ENCODE measurements at regions not wholly inside any gene's neighbourhood (a gene's known extent, or its start where the extent isn't known, plus 50 kb on each side); places are given as distances from the start of the nearest gene placed in this dataset.

DNA sequence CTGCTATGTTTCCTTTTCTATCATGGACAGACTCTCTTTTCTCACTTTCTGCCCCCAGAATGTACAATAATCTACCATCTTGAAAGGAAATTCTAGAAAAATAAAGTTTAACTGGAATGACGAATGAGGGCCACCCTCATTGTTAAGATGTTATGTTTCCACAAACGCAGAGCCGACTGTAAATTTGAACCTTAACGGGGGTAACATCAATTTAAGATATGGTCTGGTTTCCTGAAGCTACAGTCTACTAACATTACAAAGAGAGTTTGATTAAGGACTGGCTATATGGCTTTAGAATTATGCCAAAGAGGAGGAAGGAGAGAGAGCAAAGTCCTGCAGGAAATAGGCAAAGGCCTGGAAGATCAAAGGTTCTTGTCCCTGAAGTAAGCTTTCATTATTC lies 227.2 kb downstream of the USP46 start:
- H3K9ac ChIP-seq (replicated peaks in 1 of 4; ENCODE audit: extremely low read depth in 1 of 4, low read depth in 3 of 4, low read length in 3 of 4) = no peak overlapping the region
- no peak overlapping the region for H2AK5ac ChIP-seq (ENCODE audit: low read depth, low read length)
- no peaks in the 10 kb centered on the region for H3K36me3 ChIP-seq (ENCODE audit: control insufficient read depth in 2 of 4, insufficient read depth in 4 of 4, low read length in 3 of 4)
- no peak overlapping the region for H2BK20ac ChIP-seq (ENCODE audit: low read length)
- no peaks in the 10 kb centered on the region for H3K4me1 ChIP-seq (replicated peaks in 1 of 4; ENCODE audit: control insufficient read depth in 3 of 4, insufficient read depth in 4 of 4, low read length in 3 of 4)
- no peak overlapping the region for H4K8ac ChIP-seq (ENCODE audit: extremely low read depth, insufficient read depth, low read length)
- no peak overlapping the region for H4K91ac ChIP-seq (replicated peaks; ENCODE audit: insufficient read length, low read length)
- no peaks in the 10 kb centered on the region for H3K79me2 ChIP-seq (ENCODE audit: control insufficient read depth in 1 of 2, insufficient read depth in 2 of 2, low read length in 2 of 2)
- H4K5ac ChIP-seq (ENCODE audit: insufficient read length, low read depth, low read length) = no peak overlapping the region
- H2BK15ac ChIP-seq (ENCODE audit: low read length) = no peak overlapping the region
- no peak overlapping the region for H3K23ac ChIP-seq (ENCODE audit: insufficient read length)
- no peak overlapping the region for H2BK12ac ChIP-seq (ENCODE audit: low read depth, low read length)
- ChIA-PET POLR2A (ENCODE audit: partially characterized antibody) (no interaction called here), CTCF (ENCODE audit: partially characterized antibody) (interaction anchor here (1.2 kb wide), 1 partner anchor 113 kb away, joined by 4 read pairs; no protein-coding TSS in a partner anchor)
- H2BK5ac ChIP-seq (ENCODE audit: low read depth, low read length) = no peak overlapping the region
- H3K4ac ChIP-seq (replicated peaks; ENCODE audit: insufficient read length, low read depth, low read length) = no peak overlapping the region
- WGBS, 2 experiments (ENCODE audit: extremely low coverage in 1 of 2, insufficient coverage in 1 of 2, insufficient read length in 1 of 2, insufficient replicate concordance in 2 of 2, low coverage in 1 of 2, low lambda C conversion rate in 2 of 2, missing lambda C conversion rate in 1 of 2) = 86% methylated on average over 4 of the region's 4 CpGs; no CpG with 5 or more reads in 1 of the 2 experiments
- H3K56ac ChIP-seq (replicated peaks; ENCODE audit: insufficient read length, low read depth, low read length) = no peak overlapping the region
- H3K23me2 ChIP-seq (ENCODE audit: low read depth, low read length) = no peaks in the 10 kb centered on the region
- no peaks in the 10 kb centered on the region for H4K20me1 ChIP-seq (replicated peaks in 1 of 2; ENCODE audit: control insufficient read depth in 1 of 2, insufficient read depth in 2 of 2, low read length in 2 of 2)
- FAIRE-seq (no peak), DNase-seq (ENCODE audit: low read depth in 1 of 2, low spot score in 2 of 2) (no peak)
- H3K4me3 ChIP-seq (ENCODE audit: extremely low read depth in 1 of 4, insufficient read depth in 2 of 4, low read depth in 3 of 4, low read length in 4 of 4) = no peak overlapping the region
- H3K27ac ChIP-seq (ENCODE audit: low read depth, low read length) = no peak overlapping the region
- no peak overlapping the region for H2AFZ ChIP-seq (ENCODE audit: low read length)
- H2BK120ac ChIP-seq (replicated peaks; ENCODE audit: low read depth, low read length) = no peak overlapping the region
- H3K18ac ChIP-seq (ENCODE audit: extremely low read depth, low read length) = no peak overlapping the region
- no peaks in the 10 kb centered on the region for H3K27me3 ChIP-seq (replicated peaks in 1 of 4; ENCODE audit: control insufficient read depth in 3 of 4, extremely low read depth in 1 of 4, insufficient read depth in 3 of 4, low read length in 3 of 4)
- H3K9me3 ChIP-seq (ENCODE audit: insufficient read depth in 2 of 2, low read depth in 1 of 2, low read length in 1 of 2) = no peaks in the 10 kb centered on the region
- H3K14ac ChIP-seq (ENCODE audit: insufficient read length) = no peak overlapping the region
- H3K79me1 ChIP-seq (ENCODE audit: low read depth, low read length) = no peaks in the 10 kb centered on the region
- H3K4me2 ChIP-seq (ENCODE audit: insufficient read depth in 1 of 2, low read depth in 2 of 2, low read length in 2 of 2) = no peak overlapping the region
- TF ChIP-seq CBX8 (IDR thresholded peaks at IDR 0.05; ENCODE audit: borderline replicate concordance, low read depth, low read length) (no peak), CBX5 (IDR thresholded peaks at IDR 0.05; ENCODE audit: low read depth, low read length) (no peak), TAF7 (optimal IDR thresholded peaks at IDR 0.05; ENCODE audit: borderline replicate concordance, low read depth, low read length) (no peak), NANOG (IDR thresholded peaks at IDR 0.05; ENCODE audit: insufficient read depth, low read depth, low read length, poor library complexity, severe bottlenecking) (no peak), YY1 (IDR thresholded peaks at IDR 0.05; ENCODE audit: low read depth, low read length) (no peak), CHD2 (IDR thresholded peaks at IDR 0.05; ENCODE audit: low read length) (no peak), CEBPB (IDR thresholded peaks at IDR 0.05; ENCODE audit: low read depth, low read length) (no peak), TCF12 (IDR thresholded peaks at IDR 0.05; ENCODE audit: low read depth, low read length) (no peak), RXRA (IDR thresholded peaks at IDR 0.05; ENCODE audit: insufficient read depth, low read depth, low read length) (no peak)

Measured in H1 (cell line).